Stimulated activated CD8-positive, alpha-beta memory T cell treated with anti-CD3 and anti-CD28 coated beads, Interleukin-12 subunit alpha, Interleukin-12 subunit beta, amount 100 ng/mL, for 24 hours (primary cell): ENCODE measurements at regions not wholly inside any gene's neighbourhood (a gene's known extent, or its start where the extent isn't known, plus 50 kb on each side); places are given as distances from the start of the nearest gene placed in this dataset.

ENCODE experiments used
- DNase-seq: peaks from one replicate; pipeline ENCODE4 v3.0.0-alpha.2; 2020; ENCODE audit errors: extremely low read depth

DNA sequence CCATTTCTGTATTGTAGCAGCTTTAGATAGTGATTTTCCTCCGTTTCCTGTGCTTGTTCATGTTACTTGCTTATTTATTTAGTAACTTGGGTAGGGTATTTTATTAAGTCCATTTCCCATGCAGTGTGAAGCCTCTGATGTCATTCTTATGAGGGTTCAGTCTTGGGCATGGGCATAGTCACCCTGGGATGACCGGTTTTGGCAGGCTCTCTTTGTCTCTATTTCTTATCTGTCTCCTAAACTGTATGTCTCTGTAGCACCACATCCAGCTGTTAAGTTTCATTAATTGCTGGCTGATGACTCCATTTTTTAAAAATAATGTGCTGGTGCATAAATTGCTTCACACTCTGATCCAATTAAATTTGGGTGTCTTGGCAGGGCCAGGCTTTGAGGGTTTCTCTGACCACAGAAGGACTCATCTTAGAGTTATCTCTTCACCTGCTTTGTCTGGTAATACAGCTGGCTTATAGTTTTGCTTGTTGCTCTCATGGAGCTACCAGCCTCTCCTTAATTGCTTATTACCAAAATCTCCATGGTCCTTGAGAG, 173.3 kb upstream of the VLDLR start:
- DNase-seq: no peak

DNA sequence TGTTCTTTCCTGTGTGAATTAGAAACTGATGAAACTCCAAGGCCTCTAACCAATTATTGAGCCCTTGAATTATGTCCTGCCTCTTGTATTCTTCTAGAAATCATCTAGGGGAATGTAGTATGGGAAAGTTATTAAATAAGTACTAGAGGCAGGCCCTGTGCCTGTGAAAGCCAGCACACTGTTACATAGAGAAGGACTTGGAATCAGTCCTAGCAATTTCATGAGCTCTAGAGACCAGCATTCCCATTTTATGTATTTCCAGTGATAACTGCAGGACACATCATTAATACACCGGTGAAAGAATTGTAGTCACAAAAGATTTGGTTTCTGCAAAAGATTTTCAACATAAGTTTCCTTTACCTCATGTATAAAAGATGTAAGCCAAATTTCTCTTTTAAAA, 168.5 kb upstream of the VLDLR start:
- no peak for DNase-seq

- DNase-seq: no peak
Observed at GRCh38 chr9:2453701-2454100, 167.9 kb upstream of the VLDLR start.

GRCh38 chr9:2459756-2460155, 161.8 kb upstream of the VLDLR start:
- no peak for DNase-seq

GRCh38 chr9:2461892-2462291, 159.7 kb upstream of the VLDLR start:
- DNase-seq: no peak

DNA sequence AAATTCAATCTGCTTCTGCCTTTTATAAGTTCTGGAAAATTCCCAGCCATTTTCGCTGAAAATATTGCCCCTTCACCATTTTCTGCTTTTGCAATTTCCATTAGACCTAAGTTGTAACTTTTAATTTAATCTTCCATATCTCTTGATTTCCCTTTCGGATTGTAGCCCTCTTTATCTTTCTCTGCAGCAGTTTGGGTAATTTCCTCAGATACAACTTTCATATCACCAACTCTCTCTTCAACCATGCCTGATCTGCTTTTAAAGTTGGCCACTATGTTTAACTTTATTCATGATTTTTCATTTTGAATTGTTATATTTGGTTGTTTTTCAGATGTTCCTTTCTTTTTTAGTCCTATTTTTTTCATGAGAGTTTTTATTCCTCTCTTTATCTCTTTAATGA, 157.0 kb upstream of the VLDLR start:
- DNase-seq: no peak

DNA sequence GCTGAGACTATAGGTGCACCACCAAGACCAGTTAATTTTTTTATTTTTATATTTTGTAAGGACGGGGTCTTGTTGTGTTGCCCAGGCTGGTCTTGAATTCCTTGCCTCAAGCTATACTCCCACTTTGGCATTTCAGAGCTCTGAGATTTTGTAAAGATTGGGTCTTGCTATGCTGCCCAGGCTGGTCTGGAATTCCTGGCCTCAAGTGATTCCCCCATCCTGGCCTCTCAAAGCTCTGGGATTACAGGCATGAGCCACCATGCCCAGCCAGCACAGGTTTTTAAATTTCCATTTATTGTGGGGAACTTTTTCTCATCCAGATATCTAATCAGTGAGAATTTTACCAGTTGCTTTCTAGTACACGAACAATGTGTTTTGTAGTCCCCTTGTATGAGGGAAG, 156.1 kb upstream of the VLDLR start:
- DNase-seq: no peak

DNA sequence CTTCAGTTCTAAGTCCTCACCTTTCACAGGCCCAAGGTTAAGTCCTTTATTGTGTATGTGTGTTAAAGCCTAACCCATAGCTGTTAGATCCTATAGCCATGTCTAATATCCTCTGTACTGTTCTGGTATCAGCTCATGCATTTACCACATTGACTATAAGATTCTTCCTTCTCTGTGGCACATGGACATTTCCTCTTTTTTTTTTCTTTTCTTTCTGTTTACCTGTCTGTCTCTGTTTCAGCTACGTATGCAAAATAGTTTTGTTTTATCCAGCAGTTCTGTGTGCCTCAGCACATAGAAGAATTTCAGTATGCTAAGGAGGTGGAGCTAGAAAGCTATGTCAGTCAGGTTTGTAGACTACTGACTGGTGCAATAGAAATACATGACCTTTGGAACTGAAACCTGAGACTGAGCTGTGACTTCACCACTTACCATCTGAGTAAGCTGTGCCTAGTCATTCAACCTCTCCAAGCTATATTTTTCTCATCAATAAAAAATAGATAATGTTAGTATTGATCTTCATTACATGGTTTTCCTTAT, 155.6 kb upstream of the VLDLR start:
- no peak for DNase-seq

GRCh38 chr9:2466703-2467102, 154.9 kb upstream of the VLDLR start:
- no peak for DNase-seq

DNA sequence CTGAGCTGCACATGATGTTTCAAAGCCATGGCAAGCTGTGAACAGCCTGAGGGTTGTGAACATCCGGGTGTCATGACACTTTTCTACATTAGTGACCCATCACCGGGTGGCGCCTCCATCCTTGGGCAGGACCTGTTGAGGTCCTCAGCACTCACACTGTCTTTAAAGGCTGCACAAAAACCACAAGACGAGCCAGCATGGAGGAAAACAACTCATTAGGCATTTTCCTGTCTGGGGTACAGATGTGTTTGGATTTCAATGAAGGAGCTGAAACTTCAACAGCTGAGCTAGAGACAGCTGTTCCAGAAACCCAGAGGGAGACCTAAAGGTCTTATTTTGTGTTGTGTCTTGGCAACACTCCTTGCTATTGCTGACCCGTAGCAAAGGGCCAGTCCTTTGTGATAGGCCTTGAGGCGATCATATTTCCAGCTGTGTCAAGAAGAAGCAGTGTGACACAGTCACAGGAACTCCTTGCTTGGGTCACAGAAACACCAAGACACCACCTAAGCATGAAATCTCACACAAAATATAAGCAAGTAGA, 151.8 kb upstream of the VLDLR start:
- no peak for DNase-seq

GRCh38 chr9:2473681-2474080, 147.9 kb upstream of the VLDLR start:
- DNase-seq: no peak

- no peak for DNase-seq
Observed at GRCh38 chr9:2477755-2478154, 143.8 kb upstream of the VLDLR start.

GRCh38 chr9:2478421-2478820, 143.2 kb upstream of the VLDLR start:
- no peak for DNase-seq

DNA sequence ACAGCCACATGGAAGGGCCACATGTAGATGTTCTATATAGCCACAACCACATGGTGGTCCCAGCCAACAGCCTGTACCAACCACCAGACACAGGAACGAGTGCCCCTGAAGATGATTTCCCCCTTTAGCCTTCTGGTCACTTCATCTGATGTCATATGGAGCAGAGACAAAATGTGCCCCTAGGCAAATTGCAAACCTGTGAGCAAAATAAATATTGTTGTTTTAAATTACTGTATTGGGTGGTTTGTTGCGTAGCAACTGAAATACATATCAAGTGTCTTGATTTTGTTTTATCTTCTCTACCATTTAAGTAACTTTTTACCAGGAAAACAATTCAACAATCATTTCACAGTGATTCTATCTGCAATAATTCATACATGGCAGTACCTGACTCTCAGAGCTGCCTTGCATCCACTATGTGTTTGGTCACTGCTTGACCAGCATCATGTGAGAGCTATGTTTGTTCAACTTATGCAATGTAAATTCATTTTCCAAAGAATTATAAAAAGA, 142.5 kb upstream of the VLDLR start:
- no peak for DNase-seq

- no peak for DNase-seq
Observed at GRCh38 chr9:2480255-2480837, 141.2 kb upstream of the VLDLR start.

GRCh38 chr9:2481216-2481615, 140.4 kb upstream of the VLDLR start:
- DNase-seq: no peak

DNA sequence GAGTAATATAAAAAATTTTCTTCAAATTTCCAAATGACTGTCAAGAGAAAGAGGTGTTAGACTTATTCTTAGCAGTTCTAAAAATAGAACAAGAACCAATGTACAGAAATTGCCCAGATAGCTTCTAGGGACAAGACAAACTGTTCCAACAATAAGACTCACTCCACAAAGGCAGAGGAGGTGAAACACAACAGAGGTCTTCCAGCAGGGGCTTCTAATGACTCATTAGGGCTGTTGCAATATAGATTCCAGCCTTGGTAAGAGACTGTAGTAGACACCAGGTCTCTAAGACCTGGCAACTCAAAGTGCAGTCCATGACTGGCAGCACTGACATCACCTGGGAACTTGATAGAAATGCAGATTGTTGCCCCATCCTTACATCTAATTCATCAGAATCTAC, 134.6 kb upstream of the VLDLR start:
- DNase-seq: no peak

DNA sequence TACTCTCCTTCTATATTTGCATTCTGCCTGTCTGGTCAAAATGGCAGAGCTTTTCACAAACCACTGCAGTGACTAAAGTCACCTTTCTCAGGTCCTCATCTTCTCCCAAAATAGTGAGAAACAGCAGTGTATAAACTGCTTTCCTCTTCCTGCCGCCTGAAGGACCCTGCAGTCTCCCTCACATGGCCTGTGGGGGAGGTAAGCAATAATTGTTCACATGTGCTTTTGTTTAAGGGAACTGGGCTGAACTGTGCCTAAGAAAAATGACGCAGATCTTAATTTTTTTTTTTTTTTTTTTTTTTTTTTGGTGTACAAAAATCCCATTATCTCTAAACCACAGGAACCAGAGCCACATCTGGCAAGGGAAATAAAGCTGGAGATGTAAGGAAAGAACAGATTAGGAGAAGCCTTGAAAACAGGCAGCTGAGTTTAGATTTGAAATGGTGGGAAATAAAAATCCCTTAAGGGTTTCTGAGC, 131.7 kb upstream of the VLDLR start:
- no peak for DNase-seq

DNA sequence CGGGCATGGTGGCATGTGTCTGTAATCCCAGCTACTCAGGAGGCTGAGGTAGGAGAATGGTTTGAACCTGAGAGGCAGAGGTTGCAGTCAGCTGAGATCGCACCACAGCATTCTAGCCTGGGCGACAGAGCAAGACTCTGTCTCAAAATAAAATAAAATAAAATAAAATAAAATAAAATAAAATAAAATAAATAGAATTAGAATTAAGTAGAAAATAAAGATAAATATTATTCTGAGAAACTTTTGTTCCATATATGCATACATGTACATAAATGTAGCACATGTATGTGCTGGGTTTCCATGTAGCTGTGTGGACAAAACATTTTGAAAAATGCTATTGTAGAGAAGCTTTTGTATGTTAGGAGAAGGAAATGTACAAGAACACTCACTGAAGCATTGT, 129.4 kb upstream of the VLDLR start:
- no peak for DNase-seq

- no peak for DNase-seq
Observed at GRCh38 chr9:2493109-2493508, 128.5 kb upstream of the VLDLR start.

GRCh38 chr9:2493529-2493928, 128.1 kb upstream of the VLDLR start:
- DNase-seq: no peak

GRCh38 chr9:2494562-2494961, 127.0 kb upstream of the VLDLR start:
- no peak for DNase-seq

- DNase-seq: no peak
Observed at GRCh38 chr9:2495221-2496005, 126.2 kb upstream of the VLDLR start.
